GM12872 (cell line): ENCODE measurements at regions not wholly inside any gene's neighbourhood (a gene's known extent, or its start where the extent isn't known, plus 50 kb on each side); places are given as distances from the start of the nearest gene placed in this dataset.

ENCODE experiments used
- TF ChIP-seq, protein P1 (sequence below): IDR thresholded peaks from 3 replicates; pipeline ENCODE4 v1.5.1; 2011; ENCODE audit warnings: low read depth, mild to moderate bottlenecking, low read length, moderate library complexity; ENCODE audit not compliant: insufficient read depth

DNA sequence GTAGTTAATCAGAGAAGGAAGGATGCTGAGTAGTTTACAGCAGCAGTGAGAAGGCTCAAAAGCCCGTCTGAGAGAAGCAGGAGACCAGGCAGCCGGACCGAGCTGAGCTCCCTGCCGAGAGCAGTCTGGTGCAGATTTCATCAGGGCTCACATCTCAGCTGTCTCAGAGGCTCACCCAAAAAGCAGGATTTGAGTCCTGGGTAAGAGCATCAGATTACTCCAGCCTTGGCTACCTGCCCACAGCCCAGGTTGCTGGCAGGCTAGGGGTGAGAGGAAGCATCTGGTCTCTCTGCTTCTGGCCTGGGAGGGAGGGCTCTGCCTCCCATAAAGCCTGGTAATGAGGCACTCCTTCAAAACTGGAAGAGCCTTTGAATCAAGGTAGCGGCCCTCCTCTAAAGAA lies 140.5 kb downstream of the ST6GAL2 start:
- TF ChIP-seq, protein P1, sequence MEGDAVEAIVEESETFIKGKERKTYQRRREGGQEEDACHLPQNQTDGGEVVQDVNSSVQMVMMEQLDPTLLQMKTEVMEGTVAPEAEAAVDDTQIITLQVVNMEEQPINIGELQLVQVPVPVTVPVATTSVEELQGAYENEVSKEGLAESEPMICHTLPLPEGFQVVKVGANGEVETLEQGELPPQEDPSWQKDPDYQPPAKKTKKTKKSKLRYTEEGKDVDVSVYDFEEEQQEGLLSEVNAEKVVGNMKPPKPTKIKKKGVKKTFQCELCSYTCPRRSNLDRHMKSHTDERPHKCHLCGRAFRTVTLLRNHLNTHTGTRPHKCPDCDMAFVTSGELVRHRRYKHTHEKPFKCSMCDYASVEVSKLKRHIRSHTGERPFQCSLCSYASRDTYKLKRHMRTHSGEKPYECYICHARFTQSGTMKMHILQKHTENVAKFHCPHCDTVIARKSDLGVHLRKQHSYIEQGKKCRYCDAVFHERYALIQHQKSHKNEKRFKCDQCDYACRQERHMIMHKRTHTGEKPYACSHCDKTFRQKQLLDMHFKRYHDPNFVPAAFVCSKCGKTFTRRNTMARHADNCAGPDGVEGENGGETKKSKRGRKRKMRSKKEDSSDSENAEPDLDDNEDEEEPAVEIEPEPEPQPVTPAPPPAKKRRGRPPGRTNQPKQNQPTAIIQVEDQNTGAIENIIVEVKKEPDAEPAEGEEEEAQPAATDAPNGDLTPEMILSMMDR = no peak

DNA sequence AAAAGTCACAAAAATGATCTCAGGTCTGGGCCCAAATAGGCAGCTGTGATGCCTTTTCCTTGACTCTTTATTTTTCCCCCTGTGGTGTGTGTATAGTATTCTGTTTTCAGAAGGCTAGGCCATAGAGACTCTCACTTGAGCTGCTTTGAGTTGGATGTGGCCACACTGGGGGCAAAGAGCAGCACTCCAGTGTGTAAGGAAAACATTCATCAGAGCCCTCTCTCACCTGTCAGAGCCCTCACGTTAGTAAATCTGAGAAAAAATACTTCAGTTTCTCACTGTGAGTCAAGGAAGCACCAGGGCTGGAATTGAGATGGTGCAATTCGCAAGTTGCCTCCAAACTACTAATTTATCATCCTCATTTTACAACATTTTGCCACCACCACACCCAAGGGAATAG lies 136.1 kb downstream of the ST6GAL2 start:
- TF ChIP-seq, protein P1 = no peak
